NCI-H146 (cell line): ENCODE measurements at regions not wholly inside any gene's neighbourhood (a gene's known extent, or its start where the extent isn't known, plus 50 kb on each side); places are given as distances from the start of the nearest gene placed in this dataset.
"Not testable (repeated sequence)": the region's sequence is repeated elsewhere in the genome, so short reads cannot be mapped to it uniquely, and the experiment has no call there.

ENCODE experiments used
- DNase-seq: peaks from one replicate; lab custom pipeline; 2025; lab: John Stamatoyannopoulos, UW

DNA sequence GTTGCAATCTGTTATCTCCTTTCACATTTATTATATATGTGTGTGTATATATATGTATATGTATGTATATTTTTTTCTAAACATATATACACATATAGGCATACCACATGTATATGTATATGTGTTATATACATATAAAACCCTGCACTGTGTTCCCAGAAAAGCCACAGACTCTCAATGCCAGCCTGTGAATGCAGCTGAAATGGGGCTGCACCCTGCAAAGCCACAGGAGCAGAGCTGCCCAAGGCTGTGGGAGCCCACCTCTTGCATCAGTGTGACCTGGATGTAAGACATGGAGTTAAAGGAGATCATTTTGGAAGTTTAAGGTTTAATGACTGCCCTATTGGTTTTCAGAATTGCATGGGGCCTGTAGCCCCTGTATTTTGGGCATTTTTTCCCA, 762.3 kb upstream of the ARPP21 start:
- DNase-seq: no peak

GRCh38 chr3:34878488-34878887, 760.8 kb upstream of the ARPP21 start:
- no peak for DNase-seq

DNA sequence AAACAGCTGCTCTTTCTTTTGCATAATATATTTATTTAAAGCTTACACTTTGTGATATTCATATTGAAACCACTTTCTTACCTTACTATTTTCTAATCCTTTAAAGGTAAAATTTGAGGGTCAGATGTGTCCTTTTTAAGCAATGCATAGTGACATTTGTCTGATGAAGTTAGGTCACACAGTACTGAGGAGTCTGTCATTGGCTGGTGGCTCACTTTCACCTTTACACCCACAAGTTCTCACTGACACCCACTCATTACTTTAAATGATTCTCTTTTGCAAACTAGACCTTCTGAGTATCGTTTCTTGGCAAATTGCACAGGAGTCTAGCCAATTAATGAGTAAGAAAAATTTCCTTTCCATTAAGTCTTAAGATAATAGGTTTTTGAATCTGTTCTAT, 758.3 kb upstream of the ARPP21 start:
- no peak for DNase-seq

DNA sequence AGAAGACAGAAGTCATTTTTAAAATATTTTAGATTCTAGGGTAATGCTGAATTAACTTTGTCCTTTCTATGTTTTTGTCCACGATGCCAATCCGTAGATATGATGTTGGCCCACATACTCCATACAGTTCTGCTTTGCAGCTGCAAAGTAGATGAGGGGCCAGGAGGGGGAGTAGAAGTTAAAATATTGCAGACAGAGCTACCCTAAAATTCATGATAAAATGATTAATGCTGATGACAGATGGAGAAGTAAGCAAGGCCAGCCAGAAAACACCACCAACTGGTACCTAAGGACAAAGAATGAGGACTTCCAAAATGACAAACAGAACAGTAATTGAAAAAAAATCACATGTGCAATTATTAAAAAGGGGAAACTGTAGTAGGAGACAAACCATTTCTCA, 756.6 kb upstream of the ARPP21 start:
- DNase-seq: no peak

DNA sequence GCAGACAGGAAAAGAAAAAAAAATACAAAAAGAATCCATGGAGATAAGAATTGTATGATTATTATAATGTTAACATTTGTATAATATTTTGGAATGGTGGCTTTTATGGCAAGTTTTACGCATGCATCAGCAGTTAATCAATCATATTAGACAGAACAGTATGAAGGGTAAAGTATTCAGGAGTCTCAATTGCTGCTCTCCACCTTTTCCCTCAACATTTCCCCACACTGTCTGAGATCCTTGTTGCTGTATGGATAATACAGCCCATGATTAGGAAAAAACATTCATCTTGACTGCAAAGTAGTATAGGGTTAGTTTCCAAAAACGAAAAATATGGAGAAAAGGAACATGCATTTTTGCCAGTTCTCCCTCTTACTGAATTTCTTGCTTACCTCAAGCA, 755.3 kb upstream of the ARPP21 start:
- DNase-seq: no peak

DNA sequence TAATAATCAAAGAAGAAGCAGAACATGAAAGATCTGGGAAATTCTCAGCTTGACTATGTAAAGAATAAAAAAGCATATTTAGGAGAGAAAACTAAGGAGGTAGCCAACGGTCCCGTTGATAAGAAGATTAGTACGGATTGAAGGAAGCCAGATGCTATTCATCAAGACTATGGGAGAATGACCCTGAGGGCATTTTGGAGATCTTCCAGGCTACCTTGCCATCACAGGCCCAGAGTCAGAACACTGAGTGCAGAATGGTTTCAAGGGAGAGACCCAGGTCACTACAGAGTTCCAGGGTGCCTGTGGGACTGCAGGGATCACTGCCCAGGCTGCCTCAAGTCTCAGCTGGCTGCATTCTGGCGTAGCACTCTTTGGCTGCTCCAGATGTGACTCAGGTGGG, 752.9 kb upstream of the ARPP21 start:
- no peak for DNase-seq

- no peak for DNase-seq
Observed at GRCh38 chr3:34889641-34890040, 749.7 kb upstream of the ARPP21 start.

GRCh38 chr3:34890247-34890646, 749.1 kb upstream of the ARPP21 start:
- DNase-seq: no peak

- DNase-seq: no peak
Observed at GRCh38 chr3:34891941-34892340, 747.4 kb upstream of the ARPP21 start.

DNA sequence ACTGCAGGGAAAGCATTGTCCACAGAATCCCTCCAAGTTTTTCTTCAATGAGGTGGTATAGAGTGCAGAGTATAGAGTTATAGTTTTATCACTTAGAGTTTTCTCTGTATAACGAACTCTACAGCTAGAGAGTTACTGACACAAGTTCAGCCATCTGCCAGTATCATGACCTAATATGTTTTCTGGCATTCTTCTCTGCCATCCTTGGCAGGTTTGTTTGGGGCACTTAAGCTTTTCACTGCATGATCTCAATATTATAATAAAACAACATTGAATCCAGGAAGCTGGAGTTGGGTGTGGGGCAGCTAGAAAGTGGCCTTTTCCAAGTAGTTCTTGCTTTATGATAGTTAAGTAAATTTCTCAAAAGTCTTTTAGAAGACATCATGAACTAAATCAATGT, 743.5 kb upstream of the ARPP21 start:
- no peak for DNase-seq

DNA sequence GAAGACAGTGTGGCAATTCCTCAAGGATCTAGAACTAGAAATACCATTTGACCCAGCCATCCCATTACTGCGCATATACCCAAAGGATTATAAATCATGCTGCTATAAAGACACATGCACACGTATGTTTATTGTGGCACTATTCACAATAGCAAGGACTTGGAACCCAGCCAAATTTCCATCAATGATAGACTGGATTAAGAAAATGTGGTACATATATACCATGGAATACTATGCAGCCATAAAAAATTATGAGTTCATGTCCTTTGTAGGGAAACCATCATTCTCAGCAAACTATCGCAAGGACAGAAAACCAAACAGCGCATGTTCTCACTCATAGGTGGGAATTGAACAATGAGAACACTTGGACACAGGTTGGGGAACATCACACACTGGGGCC, 729.6 kb upstream of the ARPP21 start:
- not testable (repeated sequence) for DNase-seq

DNA sequence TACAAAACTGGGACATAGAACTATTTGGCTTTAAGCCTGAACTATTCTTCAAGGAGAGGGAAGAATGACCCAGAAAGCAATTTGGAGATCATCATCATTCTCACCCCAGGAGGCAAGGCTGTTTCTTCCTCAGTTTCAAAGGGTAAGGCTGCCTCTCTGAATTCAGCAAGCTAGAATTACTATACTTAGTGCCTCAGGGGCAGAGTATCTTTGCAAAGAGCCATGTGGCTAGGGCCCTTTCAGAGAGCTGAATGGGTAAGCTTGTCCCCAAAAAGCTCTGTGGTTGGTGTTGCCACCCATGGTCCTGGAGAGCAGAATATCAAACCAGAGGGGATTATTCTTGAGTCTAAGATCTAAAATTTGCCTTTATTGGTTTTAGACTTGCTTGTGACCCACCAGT, 720.3 kb upstream of the ARPP21 start:
- DNase-seq: no peak

DNA sequence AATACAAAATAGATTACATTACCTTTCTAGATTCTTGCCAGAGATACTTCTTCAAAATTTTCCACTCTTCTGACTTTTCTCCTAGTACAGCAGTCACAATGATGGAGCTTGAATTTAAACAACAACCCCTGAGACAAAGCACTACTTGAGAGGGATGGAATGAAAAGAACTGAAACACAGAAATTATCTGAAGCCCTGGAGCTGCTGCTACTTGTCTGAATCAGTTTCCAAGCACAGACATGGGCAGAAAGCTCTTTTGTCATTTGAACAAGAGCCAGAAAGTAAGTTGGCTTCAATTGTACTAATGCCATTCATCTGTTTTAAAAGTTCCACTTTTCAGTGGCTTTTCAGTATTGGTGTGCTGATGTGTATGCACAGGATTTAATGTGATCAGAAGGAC, 718.5 kb upstream of the ARPP21 start:
- DNase-seq: no peak

GRCh38 chr3:34924961-34925360, 714.4 kb upstream of the ARPP21 start:
- DNase-seq: no peak

DNA sequence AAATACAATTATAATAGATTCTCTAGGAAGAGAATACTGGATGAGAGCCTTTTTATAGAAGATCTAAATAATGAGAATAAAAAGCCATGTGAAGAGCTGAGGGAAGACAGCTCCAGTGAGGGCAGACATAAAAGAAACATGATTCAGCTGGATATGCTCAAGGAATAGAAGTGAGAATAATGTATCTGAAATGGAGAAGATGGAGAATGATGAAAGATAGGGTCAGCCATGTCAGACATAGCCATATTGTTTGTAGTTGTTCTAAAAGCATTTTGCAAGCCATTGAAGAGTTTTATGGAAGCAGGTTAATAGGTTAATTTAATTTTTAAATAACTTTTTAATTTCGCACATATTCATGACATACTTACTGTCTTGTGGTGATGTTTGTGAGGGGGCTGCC, 713.5 kb upstream of the ARPP21 start:
- DNase-seq: no peak

DNA sequence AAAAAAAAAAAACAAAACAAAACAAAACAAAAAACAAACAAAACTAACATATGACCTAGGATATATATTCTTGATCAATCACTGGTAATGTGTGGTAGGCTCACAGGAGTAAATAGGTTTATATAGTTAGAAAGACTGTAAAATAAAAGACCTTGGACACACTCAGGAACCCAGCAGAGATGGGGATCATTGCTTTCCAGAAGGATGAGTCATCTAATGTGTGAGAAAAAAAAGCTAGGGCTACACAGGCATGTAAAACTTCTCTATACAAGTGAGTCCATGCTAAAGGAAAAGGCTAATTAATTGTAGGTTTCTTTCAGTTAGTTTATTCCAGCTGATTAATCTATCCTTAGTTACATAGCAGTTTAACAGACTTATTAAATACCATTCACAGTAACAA, 710.3 kb upstream of the ARPP21 start:
- no peak for DNase-seq

- no peak for DNase-seq
Observed at GRCh38 chr3:34934660-34935059, 704.7 kb upstream of the ARPP21 start.

GRCh38 chr3:34938784-34939183, 700.5 kb upstream of the ARPP21 start:
- DNase-seq: no peak

DNA sequence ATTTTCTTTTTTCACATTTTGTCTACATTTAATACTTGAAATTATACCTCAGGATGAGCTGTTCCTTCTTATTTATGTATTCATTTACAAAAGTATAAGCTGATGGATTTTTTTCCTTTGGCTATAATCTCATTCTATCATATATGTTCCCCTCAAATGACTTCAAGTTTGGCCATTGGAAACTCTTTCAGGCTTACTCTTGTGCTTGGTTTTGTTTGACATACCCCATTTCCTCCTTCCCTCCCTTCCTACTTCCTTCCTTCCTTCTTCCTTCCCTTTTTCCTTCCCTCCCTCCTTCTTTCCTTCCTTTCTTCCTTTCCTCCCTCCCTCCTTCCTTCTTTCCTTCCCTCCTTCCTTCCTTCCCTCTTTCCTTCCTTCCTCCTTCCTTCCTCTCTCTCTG, 697.1 kb upstream of the ARPP21 start:
- no peak for DNase-seq

- no peak for DNase-seq
Observed at GRCh38 chr3:34947834-34948233, 691.5 kb upstream of the ARPP21 start.

DNA sequence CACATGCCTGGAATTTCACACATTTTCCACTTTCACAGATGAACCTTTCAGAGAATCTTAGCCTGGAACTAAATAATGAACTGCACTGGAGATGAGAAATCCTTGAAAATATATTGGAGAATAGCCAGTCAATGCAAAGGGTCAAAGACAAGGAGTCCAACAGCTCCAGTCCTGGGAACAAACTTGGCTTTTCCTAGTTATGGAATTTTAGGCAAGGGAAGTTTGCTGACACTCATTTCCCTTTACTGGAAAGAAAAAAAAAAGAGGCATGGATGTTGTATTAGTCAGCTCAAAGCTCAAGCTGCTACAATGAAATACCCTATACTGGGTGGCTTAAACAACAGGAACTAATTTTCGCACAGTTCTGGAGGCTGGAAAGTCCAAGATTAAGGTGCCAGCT, 690.8 kb upstream of the ARPP21 start:
- DNase-seq: no peak

- no peak for DNase-seq
Observed at GRCh38 chr3:34955680-34956079, 683.6 kb upstream of the ARPP21 start.

- DNase-seq: no peak
Observed at GRCh38 chr3:34956511-34956910, 682.8 kb upstream of the ARPP21 start.

GRCh38 chr3:34957677-34958076, 681.6 kb upstream of the ARPP21 start:
- DNase-seq: no peak

DNA sequence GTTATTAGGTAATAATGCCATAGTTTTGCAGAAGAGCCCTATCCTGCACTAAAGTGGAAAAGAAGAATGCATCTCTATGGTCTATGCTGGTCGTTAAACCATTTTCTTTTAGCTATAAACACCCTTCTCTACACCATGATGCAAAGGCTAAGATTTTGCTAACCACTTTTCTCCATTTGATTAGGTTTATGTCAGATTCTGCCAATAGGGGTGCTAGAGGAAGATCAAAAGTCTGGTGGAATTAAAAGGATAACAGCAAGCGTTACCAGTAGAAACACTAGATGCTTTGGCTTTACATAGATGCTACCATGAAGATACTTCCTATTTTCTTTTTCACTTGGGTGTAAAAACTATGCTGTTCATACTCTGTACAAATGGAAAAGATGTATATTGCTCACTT, 669.8 kb upstream of the ARPP21 start:
- DNase-seq: no peak
